ENCODE measurements at regions not wholly inside any gene's neighbourhood (a gene's known extent, or its start where the extent isn't known, plus 50 kb on each side); places are given as distances from the start of the nearest gene placed in this dataset.

DNA sequence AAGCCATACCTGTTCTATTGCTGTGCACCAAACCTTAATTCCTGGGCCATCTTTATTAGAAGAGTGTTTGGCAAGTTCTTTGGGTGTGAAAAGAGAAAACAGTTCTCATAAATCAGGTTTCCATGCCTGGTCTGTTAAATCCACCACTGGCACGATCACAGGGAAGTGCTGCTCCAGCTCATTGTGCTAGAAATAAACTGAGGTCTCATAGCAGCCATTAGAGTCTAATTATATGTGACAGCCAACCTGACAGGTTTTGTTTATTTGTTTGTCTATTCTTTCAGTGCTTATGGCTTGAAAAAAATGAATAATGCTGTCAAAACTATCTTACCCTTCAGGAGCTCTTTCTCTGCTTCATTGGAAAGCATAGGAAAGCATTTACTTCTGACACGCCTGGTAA, 147.1 kb upstream of the CNTN6 start:
- Histone ChIP-seq H3K27me3 (ENCODE audit: insufficient read depth) (no peaks in the 10 kb centered on the region), H3K4me3 (no peak overlapping the region), H3K4me1 (ENCODE audit: insufficient read depth) (no peaks in the 10 kb centered on the region), H3K4me2 (no peak overlapping the region), H2AFZ (no peak overlapping the region; the same call in 1 of the 2 replicates), H3K27ac (ENCODE audit: low read depth) (no peak overlapping the region), H4K20me1 (replicated peaks; ENCODE audit: insufficient read depth) (no peaks in the 10 kb centered on the region), H3K36me3 (ENCODE audit: insufficient read depth) (no peaks in the 10 kb centered on the region), H3F3A (replicated peaks; ENCODE audit: low read depth) (no peaks in the 10 kb centered on the region), H3K79me2 (replicated peaks; ENCODE audit: insufficient read depth) (no peaks in the 10 kb centered on the region), H3K9me2 (ENCODE audit: insufficient read depth) (no peaks in the 10 kb centered on the region; the same call in 1 of the 2 replicates)
- Mint-ChIP-seq H3K27me3 (ENCODE audit: insufficient read depth, low read depth, poor library complexity) (peaks cover 2% of the 10 kb centered on the region), H3K27ac (no peak overlapping the region), H3K4me3 (no peak overlapping the region), H3K36me3 (ENCODE audit: low read depth) (peaks cover 24% of the 10 kb centered on the region), H3K4me1 (no peaks in the 10 kb centered on the region), H3K9me3 (peaks cover 92% of the 10 kb centered on the region)
- DNase-seq (ENCODE audit: low spot score) (no peak), ATAC-seq (no peak)
- TF ChIP-seq POLR2AphosphoS5 (IDR thresholded peaks at IDR 0.05; ENCODE audit: low read depth), result no peak

GRCh38 chr3:952906-953305, 139.9 kb upstream of the CNTN6 start:
- H3F3A ChIP-seq (replicated peaks; ENCODE audit: low read depth), result no peaks in the 10 kb centered on the region
- Mint-ChIP-seq H3K4me3 (no peak overlapping the region), H3K36me3 (ENCODE audit: low read depth) (peaks cover 21% of the 10 kb centered on the region; the same call in 2 of the 3 replicates), H3K4me1 (no peaks in the 10 kb centered on the region), H3K27ac (no peak overlapping the region), H3K27me3 (ENCODE audit: insufficient read depth, low read depth, poor library complexity) (peaks cover 2% of the 10 kb centered on the region), H3K9me3 (peaks cover 94% of the 10 kb centered on the region)
- H3K79me2 ChIP-seq (replicated peaks; ENCODE audit: insufficient read depth), result no peaks in the 10 kb centered on the region
- H2AFZ ChIP-seq, result no peak overlapping the region
- H3K4me2 ChIP-seq, result no peak overlapping the region
- no peaks in the 10 kb centered on the region; the same call in none of the 2 replicates for H3K9me2 ChIP-seq (ENCODE audit: insufficient read depth)
- DNase-seq (ENCODE audit: low spot score), result no peak
- no peak for ATAC-seq
- no peaks in the 10 kb centered on the region for H4K20me1 ChIP-seq (replicated peaks; ENCODE audit: insufficient read depth)
- H3K4me1 ChIP-seq (ENCODE audit: insufficient read depth), result no peaks in the 10 kb centered on the region
- no peak overlapping the region for H3K27ac ChIP-seq (ENCODE audit: low read depth)
- no peaks in the 10 kb centered on the region for H3K27me3 ChIP-seq (ENCODE audit: insufficient read depth)
- H3K4me3 ChIP-seq, result no peak overlapping the region
- H3K36me3 ChIP-seq (ENCODE audit: insufficient read depth), result no peaks in the 10 kb centered on the region
- TF ChIP-seq NANOG (IDR thresholded peaks at IDR 0.05; ENCODE audit: borderline replicate concordance) (no peak), CREB1 (CRISPR knock-in tag; IDR thresholded peaks at IDR 0.05; ENCODE audit: low read depth) (no peak), EZH2 (IDR thresholded peaks at IDR 0.05; ENCODE audit: low read depth, unreplicated experiment) (no peak), REST (IDR thresholded peaks at IDR 0.05; ENCODE audit: unreplicated experiment) (no peak), ZNF331 (CRISPR knock-in tag; IDR thresholded peaks at IDR 0.05; ENCODE audit: low read depth) (no peak), EZH2phosphoT487 (IDR thresholded peaks at IDR 0.05; ENCODE audit: unreplicated experiment) (no peak), ZNF114 (CRISPR knock-in tag; IDR thresholded peaks at IDR 0.05) (no peak), CTCF (conservative IDR thresholded peaks at IDR 0.05; ENCODE audit: low read depth in 2 of 2) (no peak), POLR2AphosphoS5 (IDR thresholded peaks at IDR 0.05; ENCODE audit: low read depth) (no peak), STAT1 (IDR thresholded peaks at IDR 0.05; ENCODE audit: unreplicated experiment) (no peak), JUNB (IDR thresholded peaks at IDR 0.05; ENCODE audit: unreplicated experiment) (no peak)
- TF ChIP-seq, protein P1, sequence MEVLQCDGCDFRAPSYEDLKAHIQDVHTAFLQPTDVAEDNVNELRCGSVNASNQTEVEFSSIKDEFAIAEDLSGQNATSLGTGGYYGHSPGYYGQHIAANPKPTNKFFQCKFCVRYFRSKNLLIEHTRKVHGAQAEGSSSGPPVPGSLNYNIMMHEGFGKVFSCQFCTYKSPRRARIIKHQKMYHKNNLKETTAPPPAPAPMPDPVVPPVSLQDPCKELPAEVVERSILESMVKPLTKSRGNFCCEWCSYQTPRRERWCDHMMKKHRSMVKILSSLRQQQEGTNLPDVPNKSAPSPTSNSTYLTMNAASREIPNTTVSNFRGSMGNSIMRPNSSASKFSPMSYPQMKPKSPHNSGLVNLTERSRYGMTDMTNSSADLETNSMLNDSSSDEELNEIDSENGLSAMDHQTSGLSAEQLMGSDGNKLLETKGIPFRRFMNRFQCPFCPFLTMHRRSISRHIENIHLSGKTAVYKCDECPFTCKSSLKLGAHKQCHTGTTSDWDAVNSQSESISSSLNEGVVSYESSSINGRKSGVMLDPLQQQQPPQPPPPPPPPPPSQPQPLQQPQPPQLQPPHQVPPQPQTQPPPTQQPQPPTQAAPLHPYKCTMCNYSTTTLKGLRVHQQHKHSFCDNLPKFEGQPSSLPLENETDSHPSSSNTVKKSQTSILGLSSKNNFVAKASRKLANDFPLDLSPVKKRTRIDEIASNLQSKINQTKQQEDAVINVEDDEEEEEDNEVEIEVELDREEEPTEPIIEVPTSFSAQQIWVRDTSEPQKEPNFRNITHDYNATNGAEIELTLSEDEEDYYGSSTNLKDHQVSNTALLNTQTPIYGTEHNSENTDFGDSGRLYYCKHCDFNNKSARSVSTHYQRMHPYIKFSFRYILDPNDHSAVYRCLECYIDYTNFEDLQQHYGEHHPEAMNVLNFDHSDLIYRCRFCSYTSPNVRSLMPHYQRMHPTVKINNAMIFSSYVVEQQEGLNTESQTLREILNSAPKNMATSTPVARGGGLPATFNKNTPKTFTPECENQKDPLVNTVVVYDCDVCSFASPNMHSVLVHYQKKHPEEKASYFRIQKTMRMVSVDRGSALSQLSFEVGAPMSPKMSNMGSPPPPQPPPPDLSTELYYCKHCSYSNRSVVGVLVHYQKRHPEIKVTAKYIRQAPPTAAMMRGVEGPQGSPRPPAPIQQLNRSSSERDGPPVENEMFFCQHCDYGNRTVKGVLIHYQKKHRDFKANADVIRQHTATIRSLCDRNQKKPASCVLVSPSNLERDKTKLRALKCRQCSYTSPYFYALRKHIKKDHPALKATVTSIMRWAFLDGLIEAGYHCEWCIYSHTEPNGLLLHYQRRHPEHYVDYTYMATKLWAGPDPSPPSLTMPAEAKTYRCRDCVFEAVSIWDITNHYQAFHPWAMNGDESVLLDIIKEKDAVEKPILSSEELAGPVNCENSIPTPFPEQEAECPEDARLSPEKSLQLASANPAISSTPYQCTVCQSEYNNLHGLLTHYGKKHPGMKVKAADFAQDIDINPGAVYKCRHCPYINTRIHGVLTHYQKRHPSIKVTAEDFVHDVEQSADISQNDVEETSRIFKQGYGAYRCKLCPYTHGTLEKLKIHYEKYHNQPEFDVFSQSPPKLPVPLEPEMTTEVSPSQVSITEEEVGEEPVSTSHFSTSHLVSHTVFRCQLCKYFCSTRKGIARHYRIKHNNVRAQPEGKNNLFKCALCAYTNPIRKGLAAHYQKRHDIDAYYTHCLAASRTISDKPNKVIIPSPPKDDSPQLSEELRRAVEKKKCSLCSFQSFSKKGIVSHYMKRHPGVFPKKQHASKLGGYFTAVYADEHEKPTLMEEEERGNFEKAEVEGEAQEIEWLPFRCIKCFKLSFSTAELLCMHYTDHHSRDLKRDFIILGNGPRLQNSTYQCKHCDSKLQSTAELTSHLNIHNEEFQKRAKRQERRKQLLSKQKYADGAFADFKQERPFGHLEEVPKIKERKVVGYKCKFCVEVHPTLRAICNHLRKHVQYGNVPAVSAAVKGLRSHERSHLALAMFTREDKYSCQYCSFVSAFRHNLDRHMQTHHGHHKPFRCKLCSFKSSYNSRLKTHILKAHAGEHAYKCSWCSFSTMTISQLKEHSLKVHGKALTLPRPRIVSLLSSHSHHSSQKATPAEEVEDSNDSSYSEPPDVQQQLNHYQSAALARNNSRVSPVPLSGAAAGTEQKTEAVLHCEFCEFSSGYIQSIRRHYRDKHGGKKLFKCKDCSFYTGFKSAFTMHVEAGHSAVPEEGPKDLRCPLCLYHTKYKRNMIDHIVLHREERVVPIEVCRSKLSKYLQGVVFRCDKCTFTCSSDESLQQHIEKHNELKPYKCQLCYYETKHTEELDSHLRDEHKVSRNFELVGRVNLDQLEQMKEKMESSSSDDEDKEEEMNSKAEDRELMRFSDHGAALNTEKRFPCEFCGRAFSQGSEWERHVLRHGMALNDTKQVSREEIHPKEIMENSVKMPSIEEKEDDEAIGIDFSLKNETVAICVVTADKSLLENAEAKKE (CRISPR knock-in tag; IDR thresholded peaks at IDR 0.05), result no peak

All from GM23338 (cell line).